ENCODE measurements at regions not wholly inside any gene's neighbourhood (a gene's known extent, or its start where the extent isn't known, plus 50 kb on each side); places are given as distances from the start of the nearest gene placed in this dataset.
A peak's percentile ranks its signal among the peaks of the same experiment; 100 is the strongest.

DNA sequence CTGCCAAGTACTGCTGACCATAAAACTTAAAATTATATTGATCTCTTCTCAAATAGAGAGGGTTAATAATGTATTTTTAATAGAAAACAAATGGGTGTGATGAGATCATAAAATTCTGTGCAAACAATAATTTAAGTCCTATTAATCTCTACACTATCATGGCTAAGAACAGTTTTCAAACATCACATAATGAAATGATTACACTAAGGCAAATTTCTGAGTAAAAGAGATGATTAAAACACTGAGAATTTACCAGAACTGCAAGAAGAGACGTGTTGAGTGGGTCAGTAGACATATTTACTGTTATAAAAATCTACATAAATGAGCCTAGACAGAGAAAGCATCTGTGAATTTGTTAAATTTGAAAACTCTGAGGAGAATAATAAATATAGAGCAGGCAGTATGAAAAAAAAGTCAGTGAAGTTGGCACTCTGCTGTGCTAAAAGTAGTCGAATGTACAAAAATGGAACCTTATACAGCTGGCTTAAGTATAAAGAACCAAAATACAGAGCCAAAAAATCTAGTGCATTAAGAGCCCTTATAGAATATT lies 302.6 kb upstream of the MANEA start:
- H4K8ac ChIP-seq (ENCODE audit: low read depth, low read length): no peak overlapping the region
- no peak overlapping the region for H3K27ac ChIP-seq (replicated peaks; ENCODE audit: low read length)
- no peak overlapping the region for H2AFZ ChIP-seq (ENCODE audit: low read length)
- H3K4me1 ChIP-seq (ENCODE audit: control insufficient read depth in 2 of 2, insufficient read depth in 1 of 2, low read depth in 1 of 2, low read length in 2 of 2): no peaks in the 10 kb centered on the region
- no peak overlapping the region for H3K4me2 ChIP-seq (ENCODE audit: insufficient read depth, low read length, poor library complexity, severe bottlenecking)
- no peak overlapping the region for H3K23ac ChIP-seq (ENCODE audit: low read depth, low read length, poor library complexity)
- H3K79me1 ChIP-seq (ENCODE audit: low read depth, low read length): no peaks in the 10 kb centered on the region
- no peaks in the 10 kb centered on the region for H3K9me3 ChIP-seq (replicated peaks in 1 of 2; ENCODE audit: control insufficient read depth in 2 of 2, insufficient read depth in 1 of 2, low read depth in 1 of 2, low read length in 2 of 2)
- H4K91ac ChIP-seq (ENCODE audit: low read depth, low read length, poor library complexity): no peak overlapping the region
- no peak overlapping the region for H3K4ac ChIP-seq (ENCODE audit: low read length)
- H2BK120ac ChIP-seq (ENCODE audit: low read depth, low read length): no peak overlapping the region
- H2AK5ac ChIP-seq (ENCODE audit: low read depth, low read length): no peak overlapping the region
- H2BK15ac ChIP-seq (ENCODE audit: low read length): no peak overlapping the region
- no peak overlapping the region for H3K18ac ChIP-seq (ENCODE audit: low read length)
- DNase-seq (ENCODE audit: low spot score): no peak
- no peak overlapping the region for H3K9ac ChIP-seq (ENCODE audit: low read depth, low read length, poor library complexity)
- no peak overlapping the region for H2BK5ac ChIP-seq (ENCODE audit: low read length)
- no peak overlapping the region for H3K14ac ChIP-seq (ENCODE audit: low read length)
- no peak overlapping the region for H2BK12ac ChIP-seq (ENCODE audit: low read length)
- no CpG with 5 or more reads among the region's 2 CpGs for WGBS, 2 donors (ENCODE audit: extremely low coverage in 2 of 2, insufficient read length in 2 of 2, insufficient replicate concordance in 1 of 2)
- no peaks in the 10 kb centered on the region for H3K36me3 ChIP-seq (replicated peaks in 1 of 2; ENCODE audit: control insufficient read depth in 2 of 2, insufficient read depth in 2 of 2, low read length in 2 of 2)
- H3K4me3 ChIP-seq (ENCODE audit: low read length in 2 of 2): no peak overlapping the region
- H3K27me3 ChIP-seq (ENCODE audit: control insufficient read depth in 3 of 3, insufficient read depth in 3 of 3, low read depth in 1 of 3, low read length in 3 of 3): no peaks in the 10 kb centered on the region

DNA sequence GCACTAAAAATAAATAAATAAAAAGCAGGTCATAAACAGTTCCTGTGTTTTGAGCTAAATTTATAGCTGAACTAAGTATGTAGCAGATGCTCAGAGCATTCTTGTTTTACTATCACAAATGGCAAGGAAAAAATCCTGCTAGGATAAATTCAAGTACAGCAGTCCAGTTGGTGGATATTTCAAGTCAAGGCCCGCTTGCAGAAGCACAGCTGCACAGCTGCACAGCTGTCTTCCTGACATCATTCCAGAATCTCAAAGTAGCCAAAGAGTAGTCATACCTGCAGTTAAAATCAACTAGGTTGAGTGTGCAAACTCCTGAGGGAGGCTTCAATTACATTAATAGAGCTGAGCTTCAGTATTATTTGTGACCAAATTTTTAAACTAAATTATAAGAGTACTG lies 297.7 kb upstream of the MANEA start:
- H2BK12ac ChIP-seq (ENCODE audit: low read length): no peak overlapping the region
- no peak overlapping the region for H2AFZ ChIP-seq (ENCODE audit: low read length)
- no CpG with 5 or more reads among the region's 1 CpG for WGBS, 2 donors (ENCODE audit: extremely low coverage in 2 of 2, insufficient read length in 2 of 2, insufficient replicate concordance in 1 of 2)

DNA sequence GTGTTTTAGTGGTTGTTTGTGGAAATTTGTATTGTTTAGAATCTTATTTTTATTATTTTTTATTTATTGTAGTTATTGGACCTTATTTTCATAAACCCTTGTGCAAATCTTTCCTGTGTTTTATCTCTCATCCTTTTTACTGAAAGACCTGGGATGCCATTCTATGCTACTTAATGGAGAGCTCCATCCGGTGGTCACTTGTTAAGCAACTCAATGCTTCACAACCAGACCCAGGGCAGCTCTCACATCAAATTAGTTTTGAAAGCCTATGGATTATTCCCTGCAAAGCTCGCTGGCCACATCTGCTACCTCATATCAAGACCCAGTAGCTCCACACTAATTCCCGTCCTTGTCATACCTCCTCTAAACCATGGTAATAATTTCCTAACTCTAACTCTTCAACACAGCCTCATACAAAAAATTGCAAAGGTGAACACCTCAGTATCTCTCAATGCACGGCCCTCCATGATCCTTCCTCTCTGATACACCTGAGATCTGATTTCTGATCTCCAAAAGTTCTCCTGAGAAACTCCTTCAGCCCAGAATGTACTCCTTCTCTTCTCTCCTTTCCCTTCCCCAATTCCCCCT lies 296.6 kb upstream of the MANEA start:
- WGBS, 2 donors (ENCODE audit: extremely low coverage in 2 of 2, insufficient read length in 2 of 2, insufficient replicate concordance in 1 of 2): no CpG with 5 or more reads among the region's 4 CpGs

More for the DNA sequence above, 297.7 kb upstream of the MANEA start:
- no peak overlapping the region for H3K4ac ChIP-seq (ENCODE audit: low read length)
- no peaks in the 10 kb centered on the region for H3K27me3 ChIP-seq (ENCODE audit: control insufficient read depth in 3 of 3, insufficient read depth in 3 of 3, low read depth in 1 of 3, low read length in 3 of 3)
- H2BK5ac ChIP-seq (ENCODE audit: low read length): no peak overlapping the region
- no peak overlapping the region for H3K14ac ChIP-seq (ENCODE audit: low read length)
- no peak for DNase-seq (ENCODE audit: low spot score)
- no peaks in the 10 kb centered on the region for H3K9me3 ChIP-seq (replicated peaks in 1 of 2; ENCODE audit: control insufficient read depth in 2 of 2, insufficient read depth in 1 of 2, low read depth in 1 of 2, low read length in 2 of 2)
- no peak overlapping the region for H3K4me3 ChIP-seq (ENCODE audit: low read length in 2 of 2)
- H4K8ac ChIP-seq (ENCODE audit: low read depth, low read length): no peak overlapping the region
- no peak overlapping the region for H2BK120ac ChIP-seq (ENCODE audit: low read depth, low read length)
- H3K27ac ChIP-seq (replicated peaks; ENCODE audit: low read length): no peak overlapping the region
- H2AK5ac ChIP-seq (ENCODE audit: low read depth, low read length): no peak overlapping the region
- no peak overlapping the region for H2BK15ac ChIP-seq (ENCODE audit: low read length)
- H3K36me3 ChIP-seq (replicated peaks in 1 of 2; ENCODE audit: control insufficient read depth in 2 of 2, insufficient read depth in 2 of 2, low read length in 2 of 2): no peaks in the 10 kb centered on the region
- no peaks in the 10 kb centered on the region for H3K79me1 ChIP-seq (ENCODE audit: low read depth, low read length)
- H3K18ac ChIP-seq (ENCODE audit: low read length): no peak overlapping the region
- no peaks in the 10 kb centered on the region for H3K4me1 ChIP-seq (ENCODE audit: control insufficient read depth in 2 of 2, insufficient read depth in 1 of 2, low read depth in 1 of 2, low read length in 2 of 2)
- no peak overlapping the region for H3K4me2 ChIP-seq (ENCODE audit: insufficient read depth, low read length, poor library complexity, severe bottlenecking)
- H3K23ac ChIP-seq (ENCODE audit: low read depth, low read length, poor library complexity): no peak overlapping the region
- H4K91ac ChIP-seq (ENCODE audit: low read depth, low read length, poor library complexity): no peak overlapping the region
- no peak overlapping the region for H3K9ac ChIP-seq (ENCODE audit: low read depth, low read length, poor library complexity)

DNA sequence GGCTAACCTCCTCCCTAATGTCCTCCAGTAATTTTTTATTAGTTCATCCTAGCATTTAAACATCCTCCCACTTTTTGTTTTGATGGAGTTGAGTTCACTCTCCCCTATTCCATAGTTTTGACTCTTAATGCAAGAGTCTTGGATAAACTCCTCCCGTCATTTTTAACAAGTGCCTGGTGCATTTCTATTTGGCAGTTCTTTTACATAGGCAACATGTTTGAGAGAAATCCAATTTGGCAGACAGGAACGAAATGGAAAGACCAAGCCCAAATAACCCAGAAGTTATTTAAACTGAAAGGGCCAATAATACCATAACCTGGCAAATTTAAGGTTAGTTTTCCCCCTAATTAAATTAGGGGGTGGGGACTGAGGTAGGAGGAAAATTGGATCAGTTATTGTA lies 291.5 kb upstream of the MANEA start:
- H4K91ac ChIP-seq (ENCODE audit: low read depth, low read length, poor library complexity): no peak overlapping the region
- no peak overlapping the region for H3K4me3 ChIP-seq (ENCODE audit: low read length in 2 of 2)
- no peak overlapping the region for H2BK5ac ChIP-seq (ENCODE audit: low read length)
- H3K14ac ChIP-seq (ENCODE audit: low read length): no peak overlapping the region
- no CpG with 5 or more reads among the region's 2 CpGs for WGBS, 2 donors (ENCODE audit: extremely low coverage in 2 of 2, insufficient read length in 2 of 2, insufficient replicate concordance in 1 of 2)
- no peaks in the 10 kb centered on the region for H3K9me3 ChIP-seq (replicated peaks in 1 of 2; ENCODE audit: control insufficient read depth in 2 of 2, insufficient read depth in 1 of 2, low read depth in 1 of 2, low read length in 2 of 2)
- H2BK15ac ChIP-seq (ENCODE audit: low read length): no peak overlapping the region
- no peak overlapping the region for H3K9ac ChIP-seq (ENCODE audit: low read depth, low read length, poor library complexity)
- no peak overlapping the region for H3K18ac ChIP-seq (ENCODE audit: low read length)
- no peak overlapping the region for H2BK120ac ChIP-seq (ENCODE audit: low read depth, low read length)
- H3K79me1 ChIP-seq (ENCODE audit: low read depth, low read length): no peaks in the 10 kb centered on the region
- DNase-seq (ENCODE audit: low spot score): no peak
- H4K8ac ChIP-seq (ENCODE audit: low read depth, low read length): no peak overlapping the region
- H2AFZ ChIP-seq (ENCODE audit: low read length): no peak overlapping the region
- no peak overlapping the region for H3K4me2 ChIP-seq (ENCODE audit: insufficient read depth, low read length, poor library complexity, severe bottlenecking)
- H3K4ac ChIP-seq (ENCODE audit: low read length): no peak overlapping the region
- H3K23ac ChIP-seq (ENCODE audit: low read depth, low read length, poor library complexity): no peak overlapping the region
- H2BK12ac ChIP-seq (ENCODE audit: low read length): no peak overlapping the region
- H3K27ac ChIP-seq (replicated peaks; ENCODE audit: low read length): no peak overlapping the region
- no peaks in the 10 kb centered on the region for H3K4me1 ChIP-seq (ENCODE audit: control insufficient read depth in 2 of 2, insufficient read depth in 1 of 2, low read depth in 1 of 2, low read length in 2 of 2)
- H2AK5ac ChIP-seq (ENCODE audit: low read depth, low read length): no peak overlapping the region
- no peaks in the 10 kb centered on the region for H3K27me3 ChIP-seq (ENCODE audit: control insufficient read depth in 3 of 3, insufficient read depth in 3 of 3, low read depth in 1 of 3, low read length in 3 of 3)
- H3K36me3 ChIP-seq (replicated peaks in 1 of 2; ENCODE audit: control insufficient read depth in 2 of 2, insufficient read depth in 2 of 2, low read length in 2 of 2): no peaks in the 10 kb centered on the region

More for the DNA sequence above, 296.6 kb upstream of the MANEA start:
- H3K9ac ChIP-seq (ENCODE audit: low read depth, low read length, poor library complexity): no peak overlapping the region
- no peak overlapping the region for H3K14ac ChIP-seq (ENCODE audit: low read length)
- no peak overlapping the region for H2BK120ac ChIP-seq (ENCODE audit: low read depth, low read length)
- no peak overlapping the region for H2BK15ac ChIP-seq (ENCODE audit: low read length)
- H2AFZ ChIP-seq (ENCODE audit: low read length): no peak overlapping the region
- H4K91ac ChIP-seq (ENCODE audit: low read depth, low read length, poor library complexity): no peak overlapping the region
- H3K27ac ChIP-seq (replicated peaks; ENCODE audit: low read length): no peak overlapping the region
- no peak overlapping the region for H3K4ac ChIP-seq (ENCODE audit: low read length)
- H3K4me2 ChIP-seq (ENCODE audit: insufficient read depth, low read length, poor library complexity, severe bottlenecking): no peak overlapping the region
- no peaks in the 10 kb centered on the region for H3K79me1 ChIP-seq (ENCODE audit: low read depth, low read length)
- no peak overlapping the region for H4K8ac ChIP-seq (ENCODE audit: low read depth, low read length)
- peak; percentile 12 for DNase-seq (ENCODE audit: low spot score)
- no peaks in the 10 kb centered on the region for H3K4me1 ChIP-seq (ENCODE audit: control insufficient read depth in 2 of 2, insufficient read depth in 1 of 2, low read depth in 1 of 2, low read length in 2 of 2)
- H3K18ac ChIP-seq (ENCODE audit: low read length): no peak overlapping the region
- no peak overlapping the region for H3K4me3 ChIP-seq (ENCODE audit: low read length in 2 of 2)
- H3K9me3 ChIP-seq (replicated peaks in 1 of 2; ENCODE audit: control insufficient read depth in 2 of 2, insufficient read depth in 1 of 2, low read depth in 1 of 2, low read length in 2 of 2): no peaks in the 10 kb centered on the region
- no peak overlapping the region for H3K23ac ChIP-seq (ENCODE audit: low read depth, low read length, poor library complexity)
- no peak overlapping the region for H2BK5ac ChIP-seq (ENCODE audit: low read length)
- no peak overlapping the region for H2BK12ac ChIP-seq (ENCODE audit: low read length)
- no peaks in the 10 kb centered on the region for H3K27me3 ChIP-seq (ENCODE audit: control insufficient read depth in 3 of 3, insufficient read depth in 3 of 3, low read depth in 1 of 3, low read length in 3 of 3)
- H3K36me3 ChIP-seq (replicated peaks in 1 of 2; ENCODE audit: control insufficient read depth in 2 of 2, insufficient read depth in 2 of 2, low read length in 2 of 2): no peaks in the 10 kb centered on the region
- H2AK5ac ChIP-seq (ENCODE audit: low read depth, low read length): no peak overlapping the region
